ENCODE measurements at regions not wholly inside any gene's neighbourhood (a gene's known extent, or its start where the extent isn't known, plus 50 kb on each side); places are given as distances from the start of the nearest gene placed in this dataset.

GRCh38 chr5:61617995-61618525, 286.0 kb downstream of the ZSWIM6 start:
- TF ChIP-seq EZH2 (IDR thresholded peaks at IDR 0.05; ENCODE audit: low read depth, low read length, severe bottlenecking): no peak
- no peak for TF ChIP-seq POLR2A (IDR thresholded peaks at IDR 0.05; ENCODE audit: control extremely low read depth in 1 of 2, low read depth in 2 of 2, low read length in 2 of 2)
- TF ChIP-seq CREB1 (IDR thresholded peaks at IDR 0.05): no peak
- no peak for TF ChIP-seq SIX5 (IDR thresholded peaks at IDR 0.05; ENCODE audit: low read depth, low read length)
